H1 (cell line): ENCODE measurements at regions not wholly inside any gene's neighbourhood (a gene's known extent, or its start where the extent isn't known, plus 50 kb on each side); places are given as distances from the start of the nearest gene placed in this dataset.

Source experiments
- CTCF ChIA-PET: fragments of 300-600 bp; sonication (Branson Sonifier 250); formaldehyde crosslinking; loops from one replicate; lab custom pipeline; 2021; ENCODE audit not compliant: partially characterized antibody; lab: Charles Lee
- POLR2A ChIA-PET: fragments of 300-600 bp; sonication (Branson Sonifier 250); formaldehyde crosslinking; loops from one replicate; lab custom pipeline; 2021; ENCODE audit warnings: inconsistent platforms; ENCODE audit not compliant: partially characterized antibody; lab: Charles Lee
- DNase-seq, 2 experiments: peaks; one replicate each; pipeline versions ENCODE4 v3.0.0 to v3.0.0-alpha.2; 2010 to 2022; ENCODE audit warnings: low spot score in 2 of 2, low read depth in 1 of 2, mixed read lengths in 1 of 2
- FAIRE-seq: peaks from 2 replicates; lab custom pipeline; 2011; peaks lifted over from hg19 to GRCh38; lab: Jason Lieb, UNC
- H2AFZ ChIP-seq: 2 replicates; pipeline ENCODE4 v1.8.1; 2012; ENCODE audit warnings: low read length, inconsistent platforms
- H2AK5ac ChIP-seq: 2 replicates; pipeline ENCODE4 v1.6.1; 2013; ENCODE audit warnings: low read depth, low read length
- H2BK120ac ChIP-seq: replicated peaks from 2 replicates; pipeline ENCODE3; 2013; ENCODE audit warnings: low read depth, low read length, inconsistent platforms
- H2BK12ac ChIP-seq: 2 replicates; pipeline ENCODE4 v1.6.1; 2013; ENCODE audit warnings: low read depth, low read length
- H2BK15ac ChIP-seq: 2 replicates; pipeline ENCODE4 v1.6.1; 2013; ENCODE audit warnings: low read length
- H2BK20ac ChIP-seq: 2 replicates; pipeline ENCODE4 v1.6.1; 2013; ENCODE audit warnings: low read length
- H2BK5ac ChIP-seq: 2 replicates; pipeline ENCODE4 v1.6.1; 2013; ENCODE audit warnings: low read depth, low read length
- H3K14ac ChIP-seq: 2 replicates; pipeline ENCODE4 v1.6.1; 2013; ENCODE audit warnings: inconsistent platforms; ENCODE audit not compliant: insufficient read length
- H3K18ac ChIP-seq: 2 replicates; pipeline ENCODE4 v1.6.1; 2013; ENCODE audit warnings: low read length; ENCODE audit errors: extremely low read depth
- H3K23ac ChIP-seq: 2 replicates; pipeline ENCODE4 v1.6.1; 2013; ENCODE audit warnings: inconsistent platforms; ENCODE audit not compliant: insufficient read length
- H3K23me2 ChIP-seq: 2 replicates; pipeline ENCODE4 v1.6.1; 2013; ENCODE audit warnings: low read depth, low read length
- H3K27ac ChIP-seq: 2 replicates; pipeline ENCODE4 v1.6.1; 2011; ENCODE audit warnings: low read depth, low read length, inconsistent platforms
- H3K27me3 ChIP-seq, 4 experiments: replicated peaks in 1 of 4; 1 replicate in 1 of 4; 2 replicates in 3 of 4; pipeline versions ENCODE4 v1.6.1 to v1.8.1; 2011 to 2013; ENCODE audit warnings: low read length in 3 of 4, mild to moderate bottlenecking in 3 of 4, inconsistent platforms in 2 of 4, mixed read lengths in 2 of 4, moderate library complexity in 1 of 4; ENCODE audit not compliant: control insufficient read depth in 3 of 4, insufficient read depth in 3 of 4; ENCODE audit errors: extremely low read depth in 1 of 4
- H3K36me3 ChIP-seq, 4 experiments: 2 replicates each; pipeline versions ENCODE4 v1.6.1 to v1.8.1; 2011 to 2013; ENCODE audit warnings: mild to moderate bottlenecking in 4 of 4, low read length in 3 of 4, moderate library complexity in 2 of 4, control low read depth in 1 of 4, inconsistent platforms in 1 of 4; ENCODE audit not compliant: insufficient read depth in 4 of 4, control insufficient read depth in 2 of 4
- H3K4ac ChIP-seq: replicated peaks from 2 replicates; pipeline ENCODE3; 2013; ENCODE audit warnings: low read length, low read depth, mixed read lengths, inconsistent platforms; ENCODE audit not compliant: insufficient read length
- H3K4me1 ChIP-seq, 4 experiments: replicated peaks in 1 of 4; 1 replicate in 1 of 4; 2 replicates in 3 of 4; pipeline versions ENCODE4 v1.6.1 to v1.8.1; 2011 to 2013; ENCODE audit warnings: low read length in 3 of 4, inconsistent platforms in 2 of 4, mixed read lengths in 1 of 4; ENCODE audit not compliant: insufficient read depth in 4 of 4, control insufficient read depth in 3 of 4
- H3K4me2 ChIP-seq, 2 experiments: 2 replicates each; pipeline versions ENCODE4 v1.6.1 to v1.8.1; 2011 to 2013; ENCODE audit warnings: low read depth in 2 of 2, low read length in 2 of 2, control low read depth in 1 of 2, inconsistent platforms in 1 of 2, mild to moderate bottlenecking in 1 of 2; ENCODE audit not compliant: insufficient read depth in 1 of 2
- H3K4me3 ChIP-seq, 4 experiments: fragments of 200-600, 300-600 bp in 1 of 4; sonication (generic), shearing (Covaris generic), sonication (Bioruptor Twin) in 1 of 4; 2 replicates each; pipeline versions ENCODE4 v1.5.1 to v1.8.1; 2011 to 2016; ENCODE audit warnings: low read length in 4 of 4, low read depth in 3 of 4, control low read depth in 2 of 4, inconsistent platforms in 2 of 4, mild to moderate bottlenecking in 2 of 4, mixed read lengths in 1 of 4, moderate library complexity in 1 of 4; ENCODE audit not compliant: insufficient read depth in 2 of 4; ENCODE audit errors: extremely low read depth in 1 of 4
- H3K56ac ChIP-seq: replicated peaks from 2 replicates; pipeline ENCODE3; 2013; ENCODE audit warnings: low read depth, mild to moderate bottlenecking, mixed read lengths, low read length, inconsistent platforms; ENCODE audit not compliant: insufficient read length
- H3K79me1 ChIP-seq: 2 replicates; pipeline ENCODE4 v1.6.1; 2013; ENCODE audit warnings: low read depth, low read length, control low read depth
- H3K79me2 ChIP-seq, 2 experiments: 2 replicates each; pipeline versions ENCODE4 v1.6.1 to v1.8.1; 2012 to 2013; ENCODE audit warnings: low read length in 2 of 2, mild to moderate bottlenecking in 2 of 2, inconsistent platforms in 1 of 2; ENCODE audit not compliant: insufficient read depth in 2 of 2, control insufficient read depth in 1 of 2
- H3K9ac ChIP-seq, 4 experiments: replicated peaks in 1 of 4; 1 replicate in 1 of 4; 2 replicates in 3 of 4; pipeline versions ENCODE4 v1.6.1 to v1.8.1; 2011 to 2013; ENCODE audit warnings: low read depth in 3 of 4, low read length in 3 of 4, control low read depth in 2 of 4, mild to moderate bottlenecking in 2 of 4, moderate library complexity in 2 of 4, inconsistent platforms in 1 of 4; ENCODE audit errors: extremely low read depth in 1 of 4
- H3K9me3 ChIP-seq, 2 experiments: 2 replicates each; pipeline versions ENCODE4 v1.6.1 to v1.8.1; 2012 to 2013; ENCODE audit warnings: mild to moderate bottlenecking in 2 of 2, moderate library complexity in 2 of 2, control low read depth in 1 of 2, inconsistent platforms in 1 of 2, low read depth in 1 of 2, low read length in 1 of 2, mixed read lengths in 1 of 2; ENCODE audit not compliant: insufficient read depth in 2 of 2
- H4K20me1 ChIP-seq, 2 experiments: replicated peaks in 1 of 2; 2 replicates each; pipeline versions ENCODE3 to v1.8.1; 2011 to 2013; ENCODE audit warnings: inconsistent platforms in 2 of 2, low read length in 2 of 2, mild to moderate bottlenecking in 1 of 2; ENCODE audit not compliant: insufficient read depth in 2 of 2, control insufficient read depth in 1 of 2
- H4K5ac ChIP-seq: 2 replicates; pipeline ENCODE4 v1.6.1; 2013; ENCODE audit warnings: low read length, low read depth, mixed read lengths, inconsistent platforms; ENCODE audit not compliant: insufficient read length
- H4K8ac ChIP-seq: 2 replicates; pipeline ENCODE4 v1.8.0; 2013; ENCODE audit warnings: mild to moderate bottlenecking, moderate library complexity, low read length, inconsistent platforms; ENCODE audit not compliant: insufficient read depth; ENCODE audit errors: extremely low read depth
- H4K91ac ChIP-seq: replicated peaks from 2 replicates; pipeline ENCODE3; 2013; ENCODE audit warnings: low read length, mixed read lengths, inconsistent platforms; ENCODE audit not compliant: insufficient read length
- CBX5 ChIP-seq: fragments of 300-800, 300-1000 bp; sonication (generic); IDR thresholded peaks from 2 replicates; pipeline ENCODE4 v1.7.1; 2016; ENCODE audit warnings: antibody characterized with exemption, low read length, low read depth
- CHD1 ChIP-seq: IDR thresholded peaks from 2 replicates; pipeline ENCODE4 v1.6.1; 2012; ENCODE audit warnings: low read depth, low read length, improper control_type of control experiment
- CHD2 ChIP-seq: IDR thresholded peaks from 2 replicates; pipeline ENCODE4 v1.6.1; 2012; ENCODE audit warnings: low read length, improper control_type of control experiment
- CTBP2 ChIP-seq: IDR thresholded peaks from 2 replicates; pipeline ENCODE4 v1.7.0; 2011; ENCODE audit warnings: borderline replicate concordance, mild to moderate bottlenecking, moderate library complexity, mixed read lengths, low read length; ENCODE audit not compliant: insufficient read depth, insufficient read length
- E2F6 ChIP-seq: IDR thresholded peaks from 2 replicates; pipeline ENCODE4 v1.6.1; 2012; ENCODE audit warnings: inconsistent platforms
- GABPA ChIP-seq: IDR thresholded peaks from 2 replicates; pipeline ENCODE4 v1.6.1; 2011; ENCODE audit warnings: mild to moderate bottlenecking, low read length, moderate library complexity, borderline replicate concordance; ENCODE audit not compliant: insufficient read depth
- HDAC2 ChIP-seq, 2 experiments: fragments of 300-600 bp in 1 of 2; sonication (generic) in 1 of 2; IDR thresholded peaks; 2 replicates each; pipeline ENCODE4 v1.6.1; 2011 to 2012; ENCODE audit warnings: low read depth in 2 of 2, low read length in 2 of 2, mild to moderate bottlenecking in 2 of 2, moderate library complexity in 2 of 2, borderline replicate concordance in 1 of 2, inconsistent platforms in 1 of 2
- KDM5A ChIP-seq: fragments of 200-600 bp; IDR thresholded peaks from 2 replicates; pipeline ENCODE4 v1.7.1; 2012; ENCODE audit warnings: mild to moderate bottlenecking, low read length, inconsistent platforms, mixed read lengths
- MAX ChIP-seq: IDR thresholded peaks from 2 replicates; pipeline ENCODE4 v1.6.1; 2012; ENCODE audit warnings: inconsistent platforms
- SP1 ChIP-seq: IDR thresholded peaks from 2 replicates; pipeline ENCODE4 v1.6.1; 2011; ENCODE audit warnings: low read depth, low read length
- whole genome bisulfite sequencing, 2 experiments: shearing (Covaris generic) in 1 of 2; methylation state at CpG; one replicate each; pipeline versions ENCODE4 v1.1.6 to v1.1.7; 2013 to 2015; ENCODE audit warnings: low lambda C conversion rate in 2 of 2, mixed read lengths in 2 of 2, inconsistent platforms in 1 of 2, low coverage in 1 of 2, missing lambda C conversion rate in 1 of 2; ENCODE audit not compliant: insufficient replicate concordance in 2 of 2, insufficient coverage in 1 of 2, insufficient read length in 1 of 2; ENCODE audit errors: extremely low coverage in 1 of 2, missing lambda C conversion rate in 1 of 2; 5-methylcytosine and 5-hydroxymethylcytosine counted together

GRCh38 chr7:113268757-113269156 lies 150.4 kb upstream of the SMIM30 start:
- H3K36me3 ChIP-seq, result no peaks in the 10 kb centered on the region
- H2BK12ac ChIP-seq, result no peak overlapping the region
- no peak overlapping the region for H2AK5ac ChIP-seq
- FAIRE-seq (no peak), DNase-seq (no peak)
- H2BK5ac ChIP-seq, result no peak overlapping the region
- H3K18ac ChIP-seq, result no peak overlapping the region
- no peak overlapping the region for H3K9ac ChIP-seq
- no peak for TF ChIP-seq CBX5
- no peak for TF ChIP-seq GABPA
- TF ChIP-seq CHD2, result no peak
- no peak for TF ChIP-seq CHD1
- no peak for TF ChIP-seq KDM5A
- TF ChIP-seq E2F6, result no peak
- TF ChIP-seq HDAC2 (IDR thresholded peaks at IDR 0.05; ENCODE audit: borderline replicate concordance in 1 of 2, low read depth in 2 of 2, low read length in 2 of 2), result no peak
- no peak for TF ChIP-seq MAX
- TF ChIP-seq CTBP2, result no peak
- no peak for TF ChIP-seq SP1
- no peak overlapping the region for H2AFZ ChIP-seq
- H4K20me1 ChIP-seq, result no peaks in the 10 kb centered on the region
- no peak overlapping the region for H3K56ac ChIP-seq
- no peaks in the 10 kb centered on the region for H3K79me1 ChIP-seq
- H2BK120ac ChIP-seq, result no peak overlapping the region
- H4K5ac ChIP-seq, result no peak overlapping the region
- H3K4me1 ChIP-seq, result no peaks in the 10 kb centered on the region
- no peak overlapping the region for H4K91ac ChIP-seq
- H4K8ac ChIP-seq, result no peak overlapping the region
- H3K4me2 ChIP-seq, result no peak overlapping the region
- H3K23ac ChIP-seq, result no peak overlapping the region
- H3K14ac ChIP-seq, result no peak overlapping the region
- no peak overlapping the region for H3K27ac ChIP-seq
- no peaks in the 10 kb centered on the region for H3K23me2 ChIP-seq
- no peak overlapping the region for H3K4ac ChIP-seq
- no peaks in the 10 kb centered on the region for H3K27me3 ChIP-seq
- H2BK15ac ChIP-seq, result no peak overlapping the region
- no peak overlapping the region for H3K4me3 ChIP-seq
- no peak overlapping the region for H2BK20ac ChIP-seq
- ChIA-PET POLR2A (no interaction called here), CTCF (no interaction called here)
- 91% methylated on average over 3 of the region's 3 CpGs; no CpG with 5 or more reads in 1 of the 2 experiments for WGBS, 2 experiments
- H3K79me2 ChIP-seq, result no peaks in the 10 kb centered on the region
- H3K9me3 ChIP-seq, result peaks cover 9% of the 10 kb centered on the region in 2 experiments
